GM12892 (cell line): ENCODE measurements at regions not wholly inside any gene's neighbourhood (a gene's known extent, or its start where the extent isn't known, plus 50 kb on each side); places are given as distances from the start of the nearest gene placed in this dataset.

Experiments
- POLR2A ChIP-seq: IDR thresholded peaks from 2 replicates; pipeline ENCODE4 v1.6.1; 2011; ENCODE audit warnings: low read depth, low read length, control low read depth
- POLR2AphosphoS5 ChIP-seq: IDR thresholded peaks from 2 replicates; pipeline ENCODE4 v1.6.1; 2011; ENCODE audit warnings: low read depth, low read length, control low read depth
- TAF1 ChIP-seq: IDR thresholded peaks from 2 replicates; pipeline ENCODE4 v1.6.1; 2011; ENCODE audit warnings: low read depth, mild to moderate bottlenecking, control low read depth, low read length, borderline replicate concordance

DNA sequence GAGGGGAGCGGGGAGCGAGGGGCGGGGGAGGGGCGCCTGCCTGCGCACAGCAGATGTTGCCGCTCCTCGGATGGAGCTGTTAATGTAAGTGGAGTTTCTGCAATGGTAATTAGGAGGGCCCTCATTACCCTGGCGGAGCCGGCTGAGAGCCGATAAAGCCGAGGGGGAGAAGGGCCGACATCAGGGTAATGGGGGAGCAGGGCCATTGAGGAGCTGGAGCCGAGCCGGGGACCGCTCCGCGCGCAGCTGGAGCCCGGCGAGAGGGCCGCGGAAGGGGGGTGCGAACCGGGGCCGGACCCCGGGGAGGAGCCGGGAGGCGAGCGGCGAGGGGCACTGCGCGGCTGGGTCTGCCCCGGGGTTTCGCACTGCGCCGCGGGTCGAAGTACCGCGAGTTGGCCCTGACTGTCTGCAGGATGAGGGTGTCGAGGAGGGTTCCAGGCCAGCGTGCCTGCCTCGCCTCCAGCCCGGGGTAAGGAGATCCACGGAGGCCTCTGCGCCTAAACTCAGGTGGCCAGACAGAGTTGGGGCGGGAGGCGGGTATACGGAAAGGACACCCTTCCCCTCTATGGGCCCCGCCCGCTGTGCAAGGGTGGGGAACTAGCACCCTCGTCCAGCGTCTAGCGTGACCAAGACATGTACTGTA, 55.0 kb upstream of the LBX1 start:
- TF ChIP-seq POLR2A (no peak), POLR2AphosphoS5 (no peak), TAF1 (no peak)
